Fibroblast of villous mesenchyme (primary cell): ENCODE measurements at regions not wholly inside any gene's neighbourhood (a gene's known extent, or its start where the extent isn't known, plus 50 kb on each side); places are given as distances from the start of the nearest gene placed in this dataset.

Experiments
- DNase-seq: peaks from one replicate; pipeline ENCODE4 v3.0.0-alpha.2; 2010; ENCODE audit warnings: low read depth
- H3K4me3 ChIP-seq: 2 replicates; pipeline ENCODE4 v1.5.1; 2011; ENCODE audit warnings: low read depth, mild to moderate bottlenecking, low read length
- TF ChIP-seq, protein P1 (sequence below): IDR thresholded peaks from 2 replicates; pipeline ENCODE4 v1.5.1; 2012; ENCODE audit warnings: low read depth, mild to moderate bottlenecking, low read length; ENCODE audit not compliant: insufficient read depth

DNA sequence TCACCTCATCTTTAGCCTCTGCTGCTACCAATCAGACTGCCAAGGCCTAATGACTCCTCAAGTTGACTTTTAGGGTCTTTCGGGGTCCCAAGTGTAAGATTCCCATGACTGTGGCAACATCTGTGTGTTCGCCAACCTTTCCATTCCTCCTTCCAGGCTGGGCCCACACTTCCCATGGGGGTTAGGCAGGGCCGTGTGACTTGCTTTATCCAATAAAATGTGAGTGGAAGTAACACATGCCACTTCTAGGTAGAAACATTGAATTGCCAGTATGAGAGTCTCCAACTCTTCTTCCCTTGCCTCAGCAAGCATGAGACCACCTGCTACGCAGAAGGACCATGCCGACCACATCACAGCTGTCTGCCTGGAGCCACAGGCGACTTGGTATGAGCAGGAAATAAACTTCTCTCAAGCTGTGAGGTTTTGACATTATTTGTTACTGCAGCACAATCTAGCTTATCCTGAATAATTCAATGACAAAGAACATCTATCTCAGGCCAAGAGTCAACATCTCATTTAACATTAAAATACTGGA is 190.4 kb upstream of the IER5L start:
- TF ChIP-seq, protein P1, sequence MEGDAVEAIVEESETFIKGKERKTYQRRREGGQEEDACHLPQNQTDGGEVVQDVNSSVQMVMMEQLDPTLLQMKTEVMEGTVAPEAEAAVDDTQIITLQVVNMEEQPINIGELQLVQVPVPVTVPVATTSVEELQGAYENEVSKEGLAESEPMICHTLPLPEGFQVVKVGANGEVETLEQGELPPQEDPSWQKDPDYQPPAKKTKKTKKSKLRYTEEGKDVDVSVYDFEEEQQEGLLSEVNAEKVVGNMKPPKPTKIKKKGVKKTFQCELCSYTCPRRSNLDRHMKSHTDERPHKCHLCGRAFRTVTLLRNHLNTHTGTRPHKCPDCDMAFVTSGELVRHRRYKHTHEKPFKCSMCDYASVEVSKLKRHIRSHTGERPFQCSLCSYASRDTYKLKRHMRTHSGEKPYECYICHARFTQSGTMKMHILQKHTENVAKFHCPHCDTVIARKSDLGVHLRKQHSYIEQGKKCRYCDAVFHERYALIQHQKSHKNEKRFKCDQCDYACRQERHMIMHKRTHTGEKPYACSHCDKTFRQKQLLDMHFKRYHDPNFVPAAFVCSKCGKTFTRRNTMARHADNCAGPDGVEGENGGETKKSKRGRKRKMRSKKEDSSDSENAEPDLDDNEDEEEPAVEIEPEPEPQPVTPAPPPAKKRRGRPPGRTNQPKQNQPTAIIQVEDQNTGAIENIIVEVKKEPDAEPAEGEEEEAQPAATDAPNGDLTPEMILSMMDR, result no peak
- DNase-seq, result no peak
- H3K4me3 ChIP-seq, result no peak overlapping the region

DNA sequence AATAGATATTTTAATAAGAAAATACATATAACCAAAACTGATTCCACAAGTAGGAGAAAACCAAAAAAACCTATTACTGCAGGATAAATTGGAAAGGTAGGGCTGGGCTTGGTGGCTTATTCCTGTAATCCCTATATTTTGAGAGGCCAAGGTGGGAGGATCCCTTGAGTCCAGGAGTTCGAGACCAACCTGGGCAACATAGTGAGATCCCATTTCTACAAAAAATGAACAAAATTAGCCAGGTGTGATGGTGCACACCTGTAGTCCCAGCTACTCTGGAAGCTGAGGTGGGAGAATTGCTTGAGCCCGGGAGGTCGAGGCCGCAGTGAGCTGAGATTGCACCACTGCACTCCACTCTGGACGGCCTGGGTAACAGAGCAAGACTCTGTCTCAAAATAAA is 189.2 kb upstream of the IER5L start:
- no peak for DNase-seq
- TF ChIP-seq, protein P1, result no peak
- H3K4me3 ChIP-seq, result no peak overlapping the region

DNA sequence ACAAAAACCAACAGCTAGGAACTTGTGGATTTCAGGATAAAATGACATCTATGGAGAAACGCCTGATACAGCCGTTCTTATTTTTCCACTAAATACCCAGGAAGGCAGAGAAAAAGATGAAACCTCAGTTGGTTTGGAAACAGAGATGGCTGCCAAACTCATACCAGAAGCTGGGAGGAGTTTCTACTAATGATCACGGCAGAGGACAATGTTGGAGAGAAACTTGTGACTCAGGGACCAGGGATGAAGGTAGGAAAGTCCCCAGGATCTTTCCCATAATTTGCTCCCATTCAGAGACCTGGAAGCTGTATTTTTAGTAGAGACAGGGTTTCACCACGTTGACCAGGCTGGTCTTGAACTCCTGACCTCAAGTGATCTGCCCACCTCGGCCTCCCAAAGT is 187.1 kb upstream of the IER5L start:
- no peak overlapping the region for H3K4me3 ChIP-seq
- no peak for DNase-seq
- TF ChIP-seq, protein P1, result no peak

DNA sequence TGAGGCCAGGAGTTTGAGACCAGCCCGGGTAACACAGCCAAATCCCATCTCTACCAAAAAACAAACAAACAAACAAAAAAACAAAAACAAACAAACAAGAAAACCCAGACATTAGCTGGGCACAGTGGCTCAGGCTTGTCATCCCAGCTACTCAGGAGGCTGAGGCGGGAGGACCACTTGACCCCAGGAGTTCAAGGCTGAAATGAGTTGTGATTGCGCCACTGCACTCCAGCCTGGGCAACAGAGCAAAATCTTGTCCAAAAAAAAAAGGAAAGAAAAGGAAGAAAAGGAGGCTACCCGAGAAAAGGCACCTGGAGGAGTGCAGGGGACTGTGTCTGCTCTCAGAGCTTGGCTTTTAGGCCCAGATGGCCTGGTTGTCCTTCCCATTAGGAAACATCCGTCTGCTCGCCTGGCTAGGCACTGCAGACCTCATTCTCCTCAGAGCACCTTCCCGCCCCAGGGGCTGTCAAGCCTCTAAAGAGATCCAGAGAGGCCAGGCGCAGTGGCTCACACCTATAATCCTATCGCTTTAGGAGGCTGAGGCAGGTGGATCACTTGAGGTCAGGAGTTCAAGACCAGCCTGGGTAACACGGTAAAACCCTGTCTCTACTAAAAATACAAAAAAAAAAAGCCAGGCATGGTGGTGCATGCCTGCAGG is 185.3 kb upstream of the IER5L start:
- no peak overlapping the region for H3K4me3 ChIP-seq
- TF ChIP-seq, protein P1, result no peak
- no peak for DNase-seq

DNA sequence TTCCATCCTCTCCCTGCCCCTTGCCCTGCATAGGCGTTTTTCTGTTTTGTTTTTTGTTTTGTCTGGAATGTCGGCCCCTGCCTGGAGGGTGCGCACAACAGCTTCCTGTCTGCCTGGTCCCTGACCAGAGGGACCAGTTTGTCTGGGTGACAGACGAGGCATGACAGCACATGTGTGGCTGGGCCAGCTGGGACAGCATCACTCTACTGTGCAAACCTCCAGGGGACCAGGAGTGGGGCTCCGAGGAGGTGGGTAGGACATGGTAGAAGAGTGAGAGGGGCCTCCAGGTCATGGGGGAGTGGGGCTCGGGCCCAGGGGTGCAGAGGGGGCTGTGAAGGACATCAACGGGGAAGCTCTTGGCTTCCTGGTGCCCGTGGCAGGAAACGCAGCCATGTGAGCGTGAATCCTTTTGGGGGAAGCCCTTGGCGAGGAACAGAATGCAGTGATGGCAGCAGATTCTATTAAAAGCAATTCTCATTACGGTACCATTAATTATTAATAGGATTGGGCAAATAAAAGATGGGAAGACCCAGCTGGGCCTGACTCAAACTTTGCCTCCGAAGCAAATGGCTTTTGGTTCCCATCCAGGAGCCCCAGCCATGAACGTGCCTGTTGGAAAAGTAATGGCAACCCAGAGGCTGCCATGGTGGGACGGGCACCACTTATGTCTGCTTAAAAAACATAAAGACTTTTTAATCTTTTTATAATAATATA is 184.4 kb upstream of the IER5L start:
- TF ChIP-seq, protein P1, result no peak
- H3K4me3 ChIP-seq, result no peak overlapping the region
- no peak for DNase-seq

DNA sequence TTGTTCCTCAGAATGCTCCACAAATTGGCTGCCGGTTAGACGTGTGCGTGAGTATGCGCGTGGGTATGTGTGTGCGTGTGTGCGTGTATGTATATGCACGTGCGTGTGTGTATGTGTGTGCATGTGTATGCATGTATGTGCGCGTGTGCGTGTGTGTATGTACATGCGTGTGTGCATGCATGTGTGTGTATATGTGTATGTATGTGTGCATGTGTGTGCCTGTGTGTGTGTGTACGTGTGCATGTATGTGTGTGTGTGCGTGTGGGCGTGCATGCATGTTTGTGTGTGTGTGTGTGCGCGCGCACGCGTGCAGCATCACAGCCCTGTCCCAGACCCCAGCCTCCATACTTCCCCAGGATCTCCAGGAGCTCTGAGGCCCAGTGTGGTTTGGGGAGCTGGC is 183.1 kb upstream of the IER5L start:
- TF ChIP-seq, protein P1, result no peak
- no peak for DNase-seq

More for the DNA sequence above, 183.1 kb upstream of the IER5L start:
- no peak overlapping the region for H3K4me3 ChIP-seq
